COLO668 (cell line): ENCODE measurements at regions not wholly inside any gene's neighbourhood (a gene's known extent, or its start where the extent isn't known, plus 50 kb on each side); places are given as distances from the start of the nearest gene placed in this dataset.

Source experiments
- DNase-seq: peaks from one replicate; lab custom pipeline; 2025; ENCODE audit not compliant: unreplicated experiment; lab: John Stamatoyannopoulos, UW

- DNase-seq: no peak
Measured at GRCh38 chr13:80284290-80284689, 56.6 kb downstream of the SPRY2 start.

DNA sequence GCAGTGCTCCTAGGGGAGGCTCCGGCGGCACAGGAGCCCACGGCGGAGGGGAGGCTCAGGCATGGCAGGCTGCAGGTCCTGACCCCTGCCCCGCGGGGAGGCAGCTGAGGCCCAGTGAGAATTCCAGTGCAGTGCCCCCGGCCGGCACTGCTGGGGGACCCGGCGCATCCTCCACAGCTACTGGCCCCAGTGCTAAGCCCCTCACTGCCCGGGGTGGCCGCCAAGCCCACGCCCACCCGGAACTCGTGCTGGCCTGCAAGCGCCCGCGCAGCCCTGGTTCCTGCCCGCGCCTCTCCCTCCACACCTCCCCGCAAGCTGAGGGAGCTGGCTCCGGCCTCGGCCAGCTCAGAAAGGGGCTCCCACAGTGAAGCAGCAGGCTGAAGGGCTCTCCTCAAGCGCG, 62.2 kb downstream of the SPRY2 start:
- DNase-seq: no peak

GRCh38 chr13:80276371-80277289, 64.3 kb downstream of the SPRY2 start:
- DNase-seq: peak; percentile 94

- no peak for DNase-seq
Measured at GRCh38 chr13:80274643-80275042, 66.3 kb downstream of the SPRY2 start.

DNA sequence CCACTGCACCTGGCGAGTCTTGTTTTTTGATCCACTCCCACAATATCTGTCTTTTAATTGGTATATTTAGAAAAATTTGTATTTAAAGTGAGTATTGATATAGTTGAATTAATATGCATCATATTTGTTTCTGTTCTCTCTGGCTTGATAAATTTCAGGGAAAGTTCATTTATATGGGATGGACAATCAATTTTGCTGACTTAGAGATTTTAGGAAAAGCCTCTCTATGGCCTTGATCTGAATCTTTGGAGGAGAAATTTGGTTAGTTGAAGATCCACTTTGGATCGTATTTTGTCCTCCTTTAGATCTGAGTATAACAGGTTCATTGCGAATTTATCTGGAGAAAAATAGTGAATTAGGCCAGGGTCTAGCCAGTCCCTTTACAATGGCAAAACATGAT, 67.2 kb downstream of the SPRY2 start:
- DNase-seq: no peak

DNA sequence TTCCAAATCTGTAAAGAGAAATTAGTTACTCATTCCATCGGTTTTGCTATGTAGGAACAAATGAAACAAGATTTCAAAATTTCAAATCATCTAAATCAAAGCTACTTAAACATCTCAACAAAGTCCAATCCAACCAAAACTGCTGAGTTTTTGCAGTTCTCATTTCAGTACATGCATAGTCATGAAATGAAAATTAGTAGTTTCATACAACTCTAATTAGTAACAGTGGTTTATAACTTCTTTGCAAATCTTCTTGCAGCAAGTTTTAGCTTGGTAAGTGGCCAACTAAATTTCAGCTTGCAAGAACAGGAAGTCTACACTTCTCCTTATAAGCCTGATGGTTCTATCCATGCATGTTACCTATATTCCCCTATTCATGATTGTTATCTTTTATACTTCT, 75.6 kb downstream of the SPRY2 start:
- no peak for DNase-seq

DNA sequence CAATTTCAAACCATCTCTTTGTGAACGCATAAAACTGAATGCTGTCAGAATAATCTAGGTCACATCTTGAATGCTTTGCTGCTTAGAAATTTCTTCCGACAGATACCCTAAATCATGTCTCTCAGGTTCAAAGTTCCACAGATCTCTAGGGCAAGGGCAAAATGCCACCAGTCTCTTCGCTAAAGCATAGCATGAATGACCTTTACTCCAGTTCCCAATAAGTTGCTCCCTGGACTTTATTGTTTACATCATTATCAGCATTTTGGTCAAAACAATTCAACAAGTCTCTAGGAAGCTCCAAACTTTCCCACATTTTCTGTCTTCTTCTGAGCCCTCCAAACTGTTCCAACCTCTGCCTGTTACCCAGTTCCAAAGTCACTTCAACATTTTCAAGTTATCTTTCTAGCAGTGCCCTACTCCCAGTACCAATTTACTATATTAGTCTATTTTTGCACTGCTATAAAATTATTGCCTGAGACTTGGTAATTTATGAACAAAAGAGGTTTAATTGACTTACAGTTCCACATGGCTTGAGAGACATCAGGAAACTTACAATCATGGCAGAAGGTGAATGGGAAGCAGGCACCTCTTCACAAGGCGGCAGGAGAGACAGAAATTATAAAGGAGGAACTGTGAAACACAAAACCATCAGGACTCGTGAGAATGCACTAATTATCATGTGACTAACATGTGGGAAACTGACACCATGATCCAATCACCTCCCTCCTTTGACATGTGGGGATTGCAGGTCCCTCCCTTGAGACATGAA, 77.0 kb downstream of the SPRY2 start:
- no peak for DNase-seq

GRCh38 chr13:80262051-80262695, 78.8 kb downstream of the SPRY2 start:
- no peak for DNase-seq

DNA sequence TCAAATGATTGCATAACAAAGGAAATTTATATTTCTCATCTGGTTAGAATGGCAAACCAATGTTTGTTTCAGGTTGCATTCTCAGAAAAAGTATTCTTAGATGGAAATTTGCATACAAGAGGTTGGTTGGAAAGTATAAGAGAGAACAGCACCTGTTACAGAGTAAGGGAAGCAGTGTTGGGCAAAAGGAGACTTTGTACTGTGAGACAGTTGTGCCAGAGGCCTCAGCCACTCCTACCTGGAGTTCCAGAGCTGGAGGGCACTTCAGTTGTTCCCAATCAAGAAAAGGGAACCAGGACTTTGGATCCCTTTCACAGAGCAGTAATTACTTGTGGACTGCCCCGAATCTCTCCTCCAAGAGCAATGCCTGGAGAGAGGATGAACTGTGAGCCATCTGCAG, 81.8 kb downstream of the SPRY2 start:
- DNase-seq: no peak

DNA sequence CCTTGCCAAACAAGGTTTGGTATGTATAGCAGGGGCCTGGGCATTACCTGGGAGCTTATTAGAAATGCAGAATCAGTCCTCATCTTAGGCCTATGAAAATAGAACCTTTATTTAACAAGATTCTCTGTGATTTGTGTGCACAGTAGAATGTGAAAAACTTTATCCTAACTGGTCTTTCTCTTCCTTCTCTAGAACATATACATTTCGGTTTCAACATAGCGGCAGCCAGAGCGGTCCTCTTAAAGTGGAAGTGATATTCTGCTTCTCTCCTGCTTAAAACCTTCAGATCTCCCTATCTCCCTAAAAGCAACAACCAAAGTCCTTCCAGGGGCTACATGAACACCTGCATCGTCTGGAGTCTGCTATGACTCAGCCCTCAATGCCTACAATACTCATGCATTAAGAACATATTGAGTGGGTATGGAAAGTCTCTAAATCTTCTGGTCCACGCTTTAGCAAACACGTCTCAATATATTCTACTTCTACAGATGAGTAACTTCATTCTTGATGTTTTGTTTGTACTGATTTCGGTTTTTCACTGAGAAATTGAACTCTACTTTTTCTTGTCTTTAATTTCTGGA, 84.5 kb downstream of the SPRY2 start:
- no peak for DNase-seq

GRCh38 chr13:80255946-80256345, 85.0 kb downstream of the SPRY2 start:
- no peak for DNase-seq

DNA sequence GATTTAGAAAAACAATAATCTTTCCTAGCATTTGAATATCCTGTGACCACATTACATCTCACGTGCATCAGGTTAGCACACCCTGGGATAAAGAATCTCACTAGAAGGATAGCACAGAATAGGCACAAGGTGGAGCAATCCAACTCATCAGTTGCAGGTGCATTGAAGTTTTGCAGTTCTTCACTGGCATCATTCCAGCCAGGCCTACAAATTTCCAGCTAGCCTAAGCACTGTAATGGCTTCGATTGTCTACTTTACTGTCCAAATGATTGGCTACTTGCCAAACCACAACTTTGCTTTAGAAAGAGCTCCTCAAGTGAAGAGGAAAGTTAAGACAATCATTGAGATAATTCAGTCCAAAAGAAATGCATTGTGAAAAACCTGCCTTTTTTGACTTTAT, 89.5 kb downstream of the SPRY2 start:
- DNase-seq: peak; percentile 56

- DNase-seq: no peak
Measured at GRCh38 chr13:80250213-80250810, 90.6 kb downstream of the SPRY2 start.

- no peak for DNase-seq
Measured at GRCh38 chr13:80249516-80250212, 91.3 kb downstream of the SPRY2 start.

GRCh38 chr13:80245162-80245733, 95.7 kb downstream of the SPRY2 start:
- no peak for DNase-seq

DNA sequence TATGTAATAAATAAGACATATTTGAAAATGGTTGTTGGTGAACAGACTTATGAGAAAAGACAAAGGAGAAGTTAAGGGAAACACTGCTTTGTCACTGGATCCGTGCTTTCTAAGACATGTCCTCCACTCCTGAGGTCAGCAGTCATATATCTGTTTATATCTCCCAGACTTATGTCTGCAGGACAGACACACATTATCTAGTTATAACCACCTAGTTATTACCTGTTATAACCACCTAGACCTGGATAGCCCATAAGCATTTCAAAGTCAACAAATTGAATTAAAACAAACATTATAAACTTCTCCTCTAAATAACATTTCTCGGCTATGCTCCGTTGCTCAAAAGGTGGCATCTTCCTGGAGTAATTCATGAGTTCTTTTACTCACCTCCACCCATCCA, 96.4 kb downstream of the SPRY2 start:
- no peak for DNase-seq

GRCh38 chr13:80242728-80243427, 98.0 kb downstream of the SPRY2 start:
- DNase-seq: no peak

DNA sequence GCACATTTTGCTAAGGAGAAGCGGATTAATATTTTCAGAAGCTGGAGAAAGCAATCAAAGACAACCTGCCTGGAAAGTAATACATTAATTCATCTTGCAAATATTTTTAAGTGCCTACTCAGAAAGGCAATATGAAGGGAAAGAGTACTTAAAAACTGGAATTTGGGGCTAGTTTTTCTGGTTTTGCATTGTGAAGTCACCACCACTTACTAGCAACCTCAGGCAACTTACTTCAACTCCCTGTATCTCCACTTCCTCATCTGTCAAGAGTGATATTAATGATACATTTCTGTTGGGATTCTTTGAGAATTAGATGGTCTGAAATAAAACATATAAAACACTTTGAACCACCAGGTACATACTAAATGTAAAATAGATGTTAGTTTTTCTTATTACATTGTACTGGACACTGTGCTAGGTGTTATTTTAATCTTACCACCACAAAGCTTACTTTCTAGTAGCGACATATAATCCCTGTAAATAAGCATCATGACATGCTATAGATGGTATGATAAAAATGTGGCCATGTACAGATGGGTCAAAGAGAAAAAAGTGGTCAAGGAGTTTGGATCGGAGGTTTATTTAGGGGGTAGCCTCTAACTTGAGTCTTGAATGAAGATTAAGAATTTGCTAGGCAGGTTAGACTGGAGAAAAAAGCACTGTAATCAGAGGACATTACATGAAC, 101.2 kb downstream of the SPRY2 start:
- no peak for DNase-seq

DNA sequence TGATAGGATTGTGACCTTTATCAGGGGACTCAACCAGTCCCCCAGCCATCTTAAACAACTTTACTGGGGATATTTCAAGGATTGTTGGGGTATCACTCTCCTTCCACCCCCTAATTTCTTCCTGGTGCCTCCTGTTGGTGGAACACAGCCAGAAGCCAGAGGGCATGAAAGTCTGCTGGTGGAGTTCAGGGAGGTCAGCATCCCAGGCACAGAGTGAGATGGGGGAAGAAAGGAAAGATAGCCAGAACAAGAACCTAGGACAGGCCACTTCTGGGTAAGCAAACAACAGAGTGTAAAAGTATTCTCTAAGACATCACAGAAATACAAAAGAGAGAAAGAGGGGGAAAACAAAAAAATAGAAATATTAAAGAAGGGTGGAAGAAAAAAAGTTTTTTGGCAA, 101.8 kb downstream of the SPRY2 start:
- no peak for DNase-seq
